Nucleus accumbens (tissue), 56 donors: ENCODE measurements at regions not wholly inside any gene's neighbourhood (a gene's known extent, or its start where the extent isn't known, plus 50 kb on each side); places are given as distances from the start of the nearest gene placed in this dataset.

Source experiments
- DNase-seq, 56 donors: peaks; one replicate each; lab custom pipeline; 2025; lab: John Stamatoyannopoulos, UW

DNA sequence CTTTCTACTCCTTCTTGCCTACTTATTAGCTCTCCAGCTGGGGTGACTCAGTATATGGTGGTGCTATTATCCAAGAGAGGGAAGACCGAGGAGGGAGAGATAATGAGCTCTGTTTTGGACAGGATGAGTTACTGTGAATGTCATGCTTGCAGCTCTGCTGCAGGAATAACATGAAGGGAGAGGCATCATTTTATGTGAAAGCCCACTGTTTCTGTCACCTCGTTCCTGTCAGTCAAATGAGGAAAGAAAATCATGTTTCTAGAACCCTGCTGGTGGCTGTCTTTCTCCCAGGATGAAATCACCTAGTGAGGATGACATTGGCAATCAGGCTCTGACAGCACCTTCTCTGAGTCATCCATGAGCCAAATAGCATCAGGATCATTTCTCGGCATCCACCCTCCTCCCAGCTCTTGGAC is 1291.6 kb upstream of the AUTS2 start:
- DNase-seq: peak in 8 of 56 donors; percentile 2 to 14 (median 7)

DNA sequence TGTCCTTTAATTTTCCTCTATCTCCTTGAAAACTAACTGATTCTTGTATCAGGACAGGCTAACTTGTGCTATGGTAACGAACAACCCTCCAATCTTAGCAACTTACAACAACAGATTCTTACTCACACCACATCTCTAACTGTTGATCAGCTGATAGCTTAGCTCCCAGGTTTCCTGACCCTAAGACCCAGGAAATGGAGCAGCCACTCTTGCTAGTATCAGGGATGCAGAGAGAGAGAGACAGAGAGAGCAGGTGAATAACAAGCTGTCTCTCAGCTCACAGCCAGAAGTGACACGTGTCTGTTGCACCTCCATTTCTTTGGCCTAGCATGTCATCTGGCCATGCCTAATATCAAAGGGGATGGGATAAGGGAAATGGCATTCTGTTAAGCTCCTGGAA is 1289.0 kb upstream of the AUTS2 start:
- DNase-seq: no peak

DNA sequence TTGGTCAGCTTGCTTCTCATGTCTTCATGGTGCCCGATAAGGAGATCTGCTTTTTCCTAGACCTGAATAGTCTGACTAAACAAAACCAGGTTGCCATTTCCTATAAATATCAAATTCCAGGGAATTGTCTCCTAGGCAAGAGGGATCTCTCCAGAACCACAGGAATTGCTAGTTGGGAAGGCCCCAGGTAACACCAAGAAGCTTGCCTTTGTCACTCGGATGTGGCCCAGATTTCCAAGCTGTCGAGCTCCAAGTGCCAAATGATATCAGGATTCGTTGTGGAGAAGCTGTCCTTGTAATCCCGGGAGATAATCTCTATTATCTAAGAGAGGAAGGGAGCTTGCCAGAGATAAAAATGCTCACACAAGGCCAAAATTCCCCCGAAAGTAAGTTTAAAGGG is 1288.5 kb upstream of the AUTS2 start:
- DNase-seq: no peak

DNA sequence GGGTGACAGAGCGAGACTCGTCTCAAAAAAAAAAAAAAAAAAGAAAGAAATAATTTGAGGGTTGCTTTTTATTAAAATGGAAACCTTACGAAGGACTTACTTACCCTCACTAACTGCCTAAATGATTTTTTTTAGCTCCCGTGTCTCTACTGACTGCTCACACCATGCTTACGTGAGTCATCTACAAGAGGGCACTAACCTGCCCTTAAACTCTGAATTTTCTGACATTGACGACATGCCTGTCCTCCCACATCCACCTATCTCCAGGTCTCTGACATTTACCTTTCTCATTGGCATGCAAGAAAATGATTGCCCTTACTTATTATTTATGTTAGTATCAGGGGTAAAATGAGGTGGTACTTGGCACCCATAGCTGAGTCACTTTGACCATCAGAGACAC is 1286.3 kb upstream of the AUTS2 start:
- DNase-seq: peak in 1 of 56 donors; percentile 14

DNA sequence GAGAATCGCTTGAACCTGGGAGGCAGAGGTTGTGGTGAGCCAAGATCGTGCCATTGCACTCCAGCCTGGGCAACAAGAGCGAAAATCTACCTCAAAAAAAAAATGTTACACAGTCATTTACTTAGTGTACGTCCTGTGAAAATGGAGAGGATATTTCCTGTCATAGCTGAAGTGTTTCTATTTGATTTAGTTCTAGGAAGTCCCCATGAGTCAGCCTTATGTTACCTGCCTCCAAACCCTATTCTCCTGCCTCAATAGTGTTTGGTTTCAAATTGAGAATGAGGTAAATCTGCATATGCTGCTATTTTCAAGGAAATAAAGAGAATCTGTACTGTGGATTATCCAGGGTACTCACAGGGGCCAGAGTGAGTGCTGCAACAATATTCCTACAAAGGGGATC is 1284.5 kb upstream of the AUTS2 start:
- DNase-seq: no peak

DNA sequence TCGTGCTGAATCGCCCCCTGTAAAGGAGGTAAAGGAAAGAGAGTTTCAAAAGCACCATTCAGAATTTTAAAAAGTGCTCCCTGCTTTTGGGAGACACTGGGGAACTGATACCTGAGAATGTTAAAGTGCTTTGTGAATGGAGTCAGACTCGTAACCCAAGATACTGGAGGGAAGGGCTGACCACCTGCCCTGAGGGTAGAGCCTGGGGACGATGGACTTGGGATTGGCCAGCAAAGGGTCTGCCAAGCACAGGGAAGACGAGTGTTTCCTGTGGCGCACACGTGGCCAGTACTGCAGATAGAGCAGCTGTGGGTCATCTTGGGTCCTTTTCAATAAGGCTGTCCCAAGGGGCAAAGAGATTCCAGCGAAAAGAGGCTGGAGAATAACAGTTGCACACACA is 1284.1 kb upstream of the AUTS2 start:
- DNase-seq: no peak

DNA sequence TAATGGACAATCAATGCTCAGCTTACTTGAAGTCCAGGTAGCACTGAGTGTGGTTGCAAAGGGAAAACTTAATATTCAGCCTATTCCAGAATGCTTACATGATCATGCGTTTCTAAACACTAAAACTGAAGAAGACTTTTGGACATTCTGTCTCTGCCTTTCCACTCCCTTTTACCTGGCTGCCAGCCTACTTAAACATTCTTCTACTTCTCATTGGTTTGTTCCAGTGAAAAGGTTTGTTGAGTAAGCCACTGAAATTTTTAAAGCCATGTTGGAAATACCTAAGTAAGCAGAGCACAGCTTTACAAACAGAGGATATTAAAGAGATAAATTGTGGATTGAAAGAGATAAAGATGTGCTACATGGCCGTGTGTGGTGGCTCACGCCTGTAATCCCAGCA is 1280.8 kb upstream of the AUTS2 start:
- DNase-seq: no peak

DNA sequence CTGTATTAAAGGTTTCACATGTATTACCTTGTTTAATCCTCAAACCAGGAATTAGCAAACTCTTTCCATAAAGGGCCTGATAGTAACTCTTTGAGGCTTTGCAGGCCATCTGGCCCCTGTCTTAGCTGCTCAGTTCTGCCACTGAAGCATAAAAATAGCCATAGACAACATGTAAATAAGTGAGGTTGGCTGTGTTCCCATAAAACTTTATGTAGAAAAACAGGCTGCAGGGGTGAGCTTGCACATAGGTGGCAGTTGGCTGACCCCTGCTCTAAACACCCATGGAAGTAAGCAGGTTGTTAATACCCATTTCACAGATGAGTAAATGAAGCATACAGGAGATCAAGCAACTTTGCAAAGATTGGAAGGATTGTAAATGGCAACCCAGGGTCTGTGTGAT is 1279.2 kb upstream of the AUTS2 start:
- no peak for DNase-seq

DNA sequence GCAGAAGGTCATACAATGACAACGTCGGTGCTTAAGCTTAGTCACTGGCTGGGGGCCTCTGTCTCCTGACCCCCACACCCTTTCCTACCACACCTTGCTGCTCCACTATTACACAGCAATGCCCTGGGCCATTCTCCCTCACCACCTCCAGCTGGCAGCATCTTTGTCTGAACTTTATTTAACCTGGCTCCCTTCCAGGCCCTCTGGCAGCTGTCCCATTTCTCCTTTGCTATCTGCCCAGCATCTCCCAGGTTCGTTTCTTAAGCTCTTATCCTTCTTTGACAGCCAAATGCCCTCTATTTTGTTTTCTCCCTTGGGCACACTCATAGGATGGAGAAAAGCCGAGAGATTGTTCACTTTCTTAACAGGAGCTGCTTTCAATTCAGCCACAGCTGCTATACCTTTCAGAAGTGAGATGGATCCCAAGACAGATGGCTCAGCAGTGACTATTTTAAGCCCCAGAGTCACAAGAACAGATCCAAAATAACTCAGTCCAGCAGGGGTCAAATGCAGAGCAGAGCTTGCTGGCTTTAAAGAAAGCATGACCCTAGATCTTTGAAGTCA is 1277.1 kb upstream of the AUTS2 start:
- peak in 5 of 56 donors; percentile 0 to 5 (median 3) for DNase-seq

DNA sequence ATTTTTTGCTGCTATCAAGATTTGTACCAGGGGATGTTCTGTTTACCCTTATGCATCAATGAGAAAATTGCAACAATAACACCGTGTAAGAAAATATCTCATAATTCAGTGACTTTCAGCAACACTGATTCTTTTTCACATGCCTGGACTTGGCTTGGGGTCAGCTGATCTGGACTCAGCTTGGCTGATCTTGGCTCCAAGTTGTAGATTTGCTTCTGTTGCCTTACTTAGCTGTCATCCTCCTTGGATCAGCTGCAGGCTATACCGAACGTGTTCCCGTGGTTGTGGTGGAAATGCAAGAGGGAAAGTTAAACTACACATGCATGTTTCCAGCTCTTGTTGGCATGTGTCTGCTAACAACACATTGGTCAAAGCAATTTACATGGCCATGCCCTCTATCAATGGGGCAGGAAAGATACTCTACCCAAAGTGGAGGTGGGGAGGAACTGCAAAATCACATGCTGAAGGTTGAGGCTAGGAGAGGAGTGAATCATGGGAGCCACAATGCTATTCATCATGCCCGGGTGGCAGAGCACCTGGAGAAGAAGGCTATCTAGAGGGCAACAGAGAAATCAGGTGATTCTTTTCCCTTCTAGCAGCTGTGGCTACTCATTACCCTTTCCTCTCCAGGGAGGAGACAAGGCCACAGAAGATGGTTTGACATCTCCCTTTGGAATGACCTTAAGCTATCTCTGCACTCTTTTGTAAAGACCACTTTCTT is 1276.3 kb upstream of the AUTS2 start:
- no peak for DNase-seq

DNA sequence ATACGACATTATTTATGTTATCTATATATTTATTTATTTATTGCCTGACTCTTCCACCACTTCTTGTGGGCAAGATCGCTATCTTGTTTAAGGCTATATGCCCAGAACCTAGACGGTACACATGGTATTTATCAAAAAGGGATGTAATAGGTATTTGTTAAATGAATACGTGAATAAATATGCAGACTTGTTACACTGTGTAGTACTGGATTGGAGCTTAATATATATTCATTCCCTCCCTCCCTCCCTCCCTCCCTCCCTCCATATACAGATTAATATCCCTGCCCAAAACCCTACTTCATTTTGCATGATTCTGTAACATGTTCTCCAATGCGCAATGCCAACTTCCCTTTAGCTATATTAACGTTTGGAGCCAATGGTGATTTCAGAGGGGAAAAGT is 1273.7 kb upstream of the AUTS2 start:
- DNase-seq: no peak

DNA sequence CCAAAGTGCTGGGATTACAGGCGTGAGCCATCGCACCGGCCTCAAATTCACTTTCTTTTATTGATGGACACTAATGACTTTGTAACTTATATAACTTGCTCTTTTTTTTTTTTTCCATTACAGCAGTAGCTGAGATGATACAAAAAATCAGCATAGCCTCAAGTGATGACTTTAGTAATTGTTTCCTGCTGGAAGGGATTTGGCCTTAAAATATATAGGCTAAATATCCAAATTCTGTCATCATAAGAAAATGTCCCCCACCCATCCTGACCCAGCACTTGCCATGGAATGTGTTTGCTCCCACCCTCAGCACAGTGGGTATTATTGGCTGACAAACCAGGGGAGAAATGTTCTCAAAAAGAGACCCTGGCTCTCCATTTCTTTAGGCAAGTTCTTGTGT is 1264.1 kb upstream of the AUTS2 start:
- DNase-seq: no peak

DNA sequence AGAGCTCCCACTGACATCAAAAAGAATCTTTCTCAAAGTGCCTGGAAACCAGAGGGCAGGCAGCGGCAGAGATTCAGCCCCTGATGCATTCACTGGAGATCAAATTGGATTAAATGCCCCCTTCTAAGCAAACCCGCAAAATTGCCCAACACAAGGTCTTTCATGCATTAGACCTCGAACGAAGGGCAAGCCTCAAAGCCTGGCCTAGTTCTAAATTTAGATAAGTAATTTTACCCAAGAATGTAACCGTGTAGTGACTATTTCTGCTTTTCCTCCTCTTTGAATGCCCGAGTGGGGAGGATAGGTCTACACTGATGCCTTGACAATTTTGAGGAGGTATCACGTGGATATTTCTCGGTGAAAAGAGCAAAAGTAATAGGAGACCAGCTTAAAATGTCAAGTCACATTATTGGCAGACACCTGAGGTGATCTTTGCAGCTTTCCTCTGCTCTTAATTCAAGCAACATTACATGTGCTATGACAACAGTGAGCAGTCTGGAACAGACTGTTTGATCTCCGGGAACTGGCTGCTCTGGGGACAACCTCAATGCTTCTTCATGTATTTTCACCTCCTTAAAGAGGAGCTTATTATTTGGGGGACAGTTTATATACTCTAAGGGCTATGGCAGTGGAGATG is 1263.5 kb upstream of the AUTS2 start:
- no peak for DNase-seq

DNA sequence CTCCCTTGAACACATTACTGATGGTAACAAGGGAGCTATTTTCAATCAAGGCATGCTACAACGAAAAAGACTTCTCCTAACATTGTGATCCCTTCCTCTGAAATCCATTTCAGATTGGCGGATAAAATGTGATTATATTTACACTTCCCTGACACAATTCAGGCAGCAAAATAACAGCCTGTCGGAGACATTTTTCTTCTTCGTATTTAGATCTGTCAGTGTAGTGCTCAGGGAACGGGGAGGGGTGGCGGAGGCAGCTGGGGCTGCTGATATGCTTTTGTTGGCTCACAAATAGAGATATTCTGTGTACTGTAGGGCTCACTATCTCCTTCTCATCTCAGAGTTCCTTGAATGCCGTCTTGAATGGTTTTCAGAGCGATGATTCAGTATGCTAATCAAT is 1261.7 kb upstream of the AUTS2 start:
- DNase-seq: no peak

DNA sequence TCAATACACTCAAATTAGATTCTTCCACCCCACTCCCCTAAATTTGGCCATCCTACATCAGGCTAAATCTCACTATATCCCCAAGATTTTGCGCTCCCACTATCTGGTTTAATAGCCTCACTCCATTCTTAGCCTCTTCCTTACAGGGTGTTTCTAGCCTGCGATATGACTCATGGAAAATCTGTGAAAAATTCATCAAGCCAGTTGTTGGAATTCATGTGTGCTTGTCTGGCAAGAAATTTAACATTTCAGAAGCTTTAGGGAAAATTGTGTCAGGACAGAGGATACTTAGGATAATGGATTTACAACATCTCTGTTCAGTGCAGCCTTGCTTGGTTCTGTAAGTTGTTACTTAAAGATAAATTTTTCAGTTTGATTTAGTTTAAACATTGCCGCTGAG is 1249.9 kb upstream of the AUTS2 start:
- DNase-seq: no peak

DNA sequence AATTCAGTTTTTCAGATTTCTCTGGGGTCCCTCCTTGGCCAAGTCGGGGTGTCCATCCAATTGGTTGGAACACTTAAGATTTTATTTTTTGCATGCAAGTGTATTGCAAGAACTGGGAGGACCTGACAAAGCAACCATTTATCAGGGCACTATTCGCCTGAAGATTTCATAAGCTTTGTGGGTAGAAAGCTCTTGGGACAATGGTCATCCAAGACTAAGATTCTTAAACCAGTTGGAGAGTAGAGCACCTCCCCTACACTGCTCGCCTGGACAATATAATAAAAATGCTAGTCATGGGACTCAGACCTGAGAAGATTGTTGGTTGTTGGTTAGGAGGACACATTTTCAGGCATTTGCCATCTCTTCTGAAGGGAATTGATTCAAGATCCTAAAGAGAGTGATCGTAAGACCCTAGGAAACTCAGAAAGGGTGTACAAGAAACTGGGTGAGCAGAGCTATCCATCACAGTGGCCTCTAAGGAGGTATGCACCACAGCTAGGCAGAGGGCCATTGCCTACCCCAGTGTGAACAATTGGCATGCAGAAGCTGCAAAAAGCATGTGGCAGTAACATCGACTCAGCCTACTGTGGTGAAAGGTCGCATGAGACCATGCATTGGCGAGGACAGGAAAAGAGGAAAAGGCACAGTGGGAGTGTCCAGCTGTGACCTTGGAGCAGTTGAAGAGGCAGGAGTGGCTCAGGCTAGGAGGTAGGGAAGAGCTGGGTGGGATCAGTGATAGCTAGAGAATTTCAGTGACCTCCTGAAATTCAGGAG is 1235.3 kb upstream of the AUTS2 start:
- no peak for DNase-seq

DNA sequence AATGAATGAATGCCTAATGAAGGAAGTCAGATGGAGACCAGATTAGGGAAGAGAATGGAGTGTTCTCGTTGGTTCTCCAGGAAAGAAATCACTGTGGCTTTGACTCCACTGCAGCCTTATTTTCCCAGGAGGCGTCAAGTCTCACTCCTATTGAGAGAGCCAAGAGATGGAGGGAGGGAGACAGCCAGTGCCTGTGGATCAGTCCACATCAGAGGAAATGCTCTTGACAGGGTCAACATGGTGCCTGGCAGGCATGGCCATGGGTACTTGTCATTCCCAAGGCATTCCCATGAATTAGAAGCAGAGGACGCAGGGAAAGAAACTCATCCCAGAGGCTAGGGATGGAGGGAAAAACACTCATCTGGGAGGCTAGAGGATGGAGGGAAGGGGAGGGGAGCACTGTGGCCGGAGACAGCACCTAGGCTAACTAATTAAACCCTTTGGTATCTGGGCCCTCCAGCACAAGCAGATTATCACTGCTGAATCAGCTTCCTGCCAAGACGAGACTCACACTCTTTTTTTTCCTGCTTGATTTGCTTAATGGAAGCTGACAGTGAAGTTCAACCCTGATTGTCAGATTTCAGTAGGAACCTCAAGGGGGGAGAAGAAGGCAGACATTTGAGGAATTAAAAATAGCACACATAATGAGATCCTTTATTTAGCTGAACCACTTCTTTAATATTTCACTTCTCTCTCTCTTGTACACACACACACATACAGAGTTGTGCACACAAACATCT is 1233.2 kb upstream of the AUTS2 start:
- no peak for DNase-seq

DNA sequence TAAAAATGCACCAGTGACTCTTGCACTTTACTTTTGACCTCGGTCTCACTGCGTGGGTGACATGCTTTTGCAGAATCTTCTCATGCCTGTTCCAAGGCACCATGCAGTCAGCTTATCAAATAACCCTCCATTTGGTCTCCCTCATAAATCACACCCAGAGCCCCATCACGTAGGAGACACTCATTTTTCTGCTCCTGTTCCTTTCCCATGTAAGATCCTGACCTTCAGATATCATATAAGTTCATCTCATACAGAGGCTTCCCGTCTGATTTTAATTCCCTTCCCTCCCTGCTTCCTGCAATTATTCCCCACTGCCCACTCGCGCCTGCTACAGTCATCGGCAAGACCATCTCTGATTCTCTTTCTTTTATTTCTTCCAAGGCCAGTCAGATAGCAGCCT is 1226.3 kb upstream of the AUTS2 start:
- DNase-seq: no peak

DNA sequence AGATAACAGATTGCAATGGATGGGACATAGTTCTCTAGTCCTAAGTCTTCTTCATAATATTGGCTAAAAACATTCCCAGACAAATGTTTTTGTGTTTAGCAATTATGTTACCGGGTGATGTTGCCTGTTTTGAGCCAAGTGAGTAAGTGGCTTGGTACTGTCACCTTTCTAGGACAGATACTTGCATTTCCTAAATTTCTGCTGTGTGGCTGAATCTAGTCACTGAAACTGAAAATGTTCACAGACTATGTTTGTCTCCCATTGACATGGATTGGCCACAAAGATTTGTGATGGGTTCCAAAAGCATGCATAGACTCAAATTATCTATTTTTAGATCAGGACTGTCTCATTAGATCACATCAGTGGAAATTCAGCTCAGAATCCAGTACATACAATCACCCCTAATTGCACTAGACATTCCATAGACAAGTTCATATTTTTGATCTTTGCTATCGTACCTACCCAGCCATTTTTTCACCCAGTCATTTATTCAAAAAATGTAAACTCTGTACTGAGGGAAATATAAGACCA is 1222.1 kb upstream of the AUTS2 start:
- DNase-seq: no peak

DNA sequence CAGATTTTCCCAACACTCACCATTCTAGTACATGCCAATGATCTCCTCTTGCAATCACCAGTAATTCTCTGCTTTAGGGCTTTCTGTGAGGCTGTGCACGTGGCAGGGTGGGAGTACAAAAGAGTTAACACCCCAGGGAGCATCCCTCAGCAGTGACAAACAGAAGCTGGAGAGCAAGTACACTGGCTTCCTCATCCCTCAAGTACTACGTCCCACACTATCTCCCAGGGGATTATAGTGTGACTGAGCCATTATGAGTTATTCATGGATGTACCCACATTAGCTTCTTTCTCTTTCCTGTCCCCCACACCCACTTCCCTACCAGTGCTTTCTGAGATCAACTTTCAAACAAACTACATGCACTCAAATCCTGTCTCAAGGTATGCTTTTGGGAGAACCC is 1216.5 kb upstream of the AUTS2 start:
- DNase-seq: no peak
